ENCODE measurements at regions not wholly inside any gene's neighbourhood (a gene's known extent, or its start where the extent isn't known, plus 50 kb on each side); places are given as distances from the start of the nearest gene placed in this dataset.

DNA sequence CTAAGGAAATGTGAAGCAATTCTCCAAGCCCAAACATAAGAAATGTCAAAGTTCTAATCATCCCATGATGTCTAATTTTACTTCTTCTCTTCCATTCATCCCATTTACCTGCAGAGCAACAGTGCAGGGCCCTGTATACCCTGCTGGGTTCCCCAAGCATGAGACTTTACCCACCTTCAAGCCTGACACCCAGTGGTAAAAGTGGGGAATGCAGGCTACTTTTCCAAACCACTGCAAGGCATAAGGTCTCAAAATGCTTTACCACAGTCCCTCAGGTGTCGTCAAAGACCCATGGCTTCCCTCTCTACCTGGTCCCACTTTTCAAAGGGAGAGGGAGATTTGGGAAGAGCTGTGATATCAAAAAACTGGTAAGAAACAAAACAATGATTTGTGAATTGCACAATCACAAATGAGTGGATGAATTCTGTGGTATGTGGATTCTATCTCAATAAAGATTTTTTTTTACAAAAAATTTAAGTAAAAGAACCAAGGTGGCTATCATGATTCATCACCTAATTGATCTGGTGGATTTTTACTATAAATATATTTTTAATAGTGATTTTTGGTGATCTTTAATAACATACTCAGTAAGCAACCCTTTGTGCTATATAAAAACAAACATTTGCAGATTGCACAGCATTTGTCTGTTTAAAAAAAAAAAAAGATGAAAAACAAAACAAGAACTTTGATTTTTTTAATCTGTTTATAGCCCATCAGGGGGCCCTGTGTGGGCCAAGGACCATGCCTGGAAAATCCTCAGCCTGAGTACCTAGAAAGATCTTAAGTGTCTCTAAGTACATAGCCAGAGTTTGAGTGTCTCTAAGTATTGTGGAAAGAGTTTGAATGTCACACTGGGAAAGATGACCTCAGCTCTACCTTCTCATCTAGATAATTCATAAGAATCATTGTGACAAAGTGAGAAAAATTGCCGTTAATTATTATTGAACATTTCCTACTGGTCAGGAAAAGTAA, 73.1 kb upstream of the GJB5 start:
- no peak overlapping the region for H3K4me3 ChIP-seq (replicated peaks in 1 of 3; ENCODE audit: low read depth in 2 of 3, low read length in 3 of 3)
- H3K27me3 ChIP-seq (ENCODE audit: control insufficient read depth in 2 of 2, insufficient read depth in 2 of 2, low read length in 2 of 2) = no peaks in the 10 kb centered on the region
- Mint-ChIP-seq H3K4me1 (no peaks in the 10 kb centered on the region), H3K27me3 (ENCODE audit: low read depth in 3 of 3) (peaks cover 0 to 11% (median 0%) of the 10 kb centered on the region in 3 donors), H3K4me3 (no peak overlapping the region), H3K9me3 (peaks cover 4 to 16% (median 10%) of the 10 kb centered on the region in 7 donors), H3K27ac (no peak overlapping the region), H3K36me3 (no peaks in the 10 kb centered on the region)
- H3K9ac ChIP-seq (ENCODE audit: insufficient read depth, low read length, poor library complexity, severe bottlenecking) = no peak overlapping the region
- no peak overlapping the region for H2AFZ ChIP-seq (ENCODE audit: insufficient read depth, low read depth, low read length, poor library complexity, severe bottlenecking)
- peak in 1 of 3 donors; percentile 6 for DNase-seq
- H4K20me1 ChIP-seq (ENCODE audit: insufficient read depth, low read length) = no peaks in the 10 kb centered on the region
- no peaks in the 10 kb centered on the region for H3K4me1 ChIP-seq (ENCODE audit: control insufficient read depth in 1 of 2, insufficient read depth in 2 of 2, low read length in 2 of 2)
- no peak overlapping the region for H3K27ac ChIP-seq (ENCODE audit: low read depth in 1 of 2, low read length in 2 of 2)
- TF ChIP-seq, protein P1, sequence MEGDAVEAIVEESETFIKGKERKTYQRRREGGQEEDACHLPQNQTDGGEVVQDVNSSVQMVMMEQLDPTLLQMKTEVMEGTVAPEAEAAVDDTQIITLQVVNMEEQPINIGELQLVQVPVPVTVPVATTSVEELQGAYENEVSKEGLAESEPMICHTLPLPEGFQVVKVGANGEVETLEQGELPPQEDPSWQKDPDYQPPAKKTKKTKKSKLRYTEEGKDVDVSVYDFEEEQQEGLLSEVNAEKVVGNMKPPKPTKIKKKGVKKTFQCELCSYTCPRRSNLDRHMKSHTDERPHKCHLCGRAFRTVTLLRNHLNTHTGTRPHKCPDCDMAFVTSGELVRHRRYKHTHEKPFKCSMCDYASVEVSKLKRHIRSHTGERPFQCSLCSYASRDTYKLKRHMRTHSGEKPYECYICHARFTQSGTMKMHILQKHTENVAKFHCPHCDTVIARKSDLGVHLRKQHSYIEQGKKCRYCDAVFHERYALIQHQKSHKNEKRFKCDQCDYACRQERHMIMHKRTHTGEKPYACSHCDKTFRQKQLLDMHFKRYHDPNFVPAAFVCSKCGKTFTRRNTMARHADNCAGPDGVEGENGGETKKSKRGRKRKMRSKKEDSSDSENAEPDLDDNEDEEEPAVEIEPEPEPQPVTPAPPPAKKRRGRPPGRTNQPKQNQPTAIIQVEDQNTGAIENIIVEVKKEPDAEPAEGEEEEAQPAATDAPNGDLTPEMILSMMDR (IDR thresholded peaks at IDR 0.05) = peak; percentile 79
- H3K79me2 ChIP-seq (ENCODE audit: insufficient read depth, low read length) = no peaks in the 10 kb centered on the region
- H3K4me2 ChIP-seq (replicated peaks; ENCODE audit: extremely low read depth, low read length, poor library complexity, severe bottlenecking) = no peak overlapping the region
- WGBS (ENCODE audit: insufficient coverage) = no CpG with 5 or more reads among the region's 2 CpGs
- no peaks in the 10 kb centered on the region for H3K36me3 ChIP-seq (replicated peaks in 1 of 2; ENCODE audit: control insufficient read depth in 1 of 2, insufficient read depth in 2 of 2, low read length in 2 of 2)
- H3K9me3 ChIP-seq (replicated peaks in 1 of 2; ENCODE audit: control insufficient read depth in 1 of 2, insufficient read depth in 1 of 2, low read length in 2 of 2) = peaks cover 3 to 11% of the 10 kb centered on the region in 2 donors
- intact Hi-C loops (cut with micrococcal nuclease) = no loop called here

DNA sequence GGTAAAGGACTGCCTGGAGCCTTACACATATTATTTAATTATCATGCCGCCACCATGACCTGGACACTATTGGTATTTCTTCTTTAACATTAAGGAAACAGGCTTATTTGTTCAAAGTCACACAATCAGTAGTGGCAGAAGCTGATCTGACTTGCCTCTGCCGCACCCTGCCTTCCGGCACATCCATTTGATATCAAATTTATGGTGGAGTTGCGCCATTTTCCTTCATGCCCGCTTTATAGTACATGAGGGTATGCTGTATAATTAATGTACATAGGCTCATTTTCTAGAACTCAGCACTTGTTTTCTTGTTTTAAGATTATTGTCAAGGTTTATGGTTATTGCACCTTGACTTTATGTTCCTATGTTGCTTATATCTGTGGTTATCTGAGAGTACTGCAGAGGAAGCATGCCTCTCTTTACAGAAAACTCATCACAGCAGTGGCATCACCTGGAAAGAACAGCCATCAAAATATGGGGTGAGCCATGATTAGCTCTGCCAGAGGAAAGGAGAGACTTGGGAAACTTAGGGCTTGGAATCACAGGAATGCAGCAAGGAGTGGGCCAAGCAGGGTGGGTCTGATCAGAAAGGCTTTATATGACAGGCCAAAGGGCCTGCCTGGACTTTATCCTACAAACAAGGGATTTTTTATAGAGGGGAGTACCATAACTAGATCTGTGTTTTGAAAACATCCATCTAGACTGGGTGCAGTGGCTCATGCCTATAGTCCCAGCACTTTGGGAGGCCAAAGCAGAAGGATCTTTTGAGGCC, 72.2 kb upstream of the GJB5 start:
- Histone ChIP-seq H2AFZ (ENCODE audit: insufficient read depth, low read depth, low read length, poor library complexity, severe bottlenecking) (no peak overlapping the region), H3K4me1 (ENCODE audit: control insufficient read depth in 1 of 2, insufficient read depth in 2 of 2, low read length in 2 of 2) (no peaks in the 10 kb centered on the region), H3K9ac (ENCODE audit: insufficient read depth, low read length, poor library complexity, severe bottlenecking) (no peak overlapping the region), H3K9me3 (replicated peaks in 1 of 2; ENCODE audit: control insufficient read depth in 1 of 2, insufficient read depth in 1 of 2, low read length in 2 of 2) (peaks cover 3 to 11% of the 10 kb centered on the region in 2 donors), H3K4me2 (replicated peaks; ENCODE audit: extremely low read depth, low read length, poor library complexity, severe bottlenecking) (no peak overlapping the region), H3K79me2 (ENCODE audit: insufficient read depth, low read length) (no peaks in the 10 kb centered on the region), H3K4me3 (replicated peaks in 1 of 3; ENCODE audit: low read depth in 2 of 3, low read length in 3 of 3) (no peak overlapping the region), H3K36me3 (replicated peaks in 1 of 2; ENCODE audit: control insufficient read depth in 1 of 2, insufficient read depth in 2 of 2, low read length in 2 of 2) (no peaks in the 10 kb centered on the region), H4K20me1 (ENCODE audit: insufficient read depth, low read length) (no peaks in the 10 kb centered on the region), H3K27me3 (ENCODE audit: control insufficient read depth in 2 of 2, insufficient read depth in 2 of 2, low read length in 2 of 2) (no peaks in the 10 kb centered on the region), H3K27ac (ENCODE audit: low read depth in 1 of 2, low read length in 2 of 2) (no peak overlapping the region)
- no peaks in the 10 kb centered on the region for H3K36me3 Mint-ChIP-seq
- no peak for DNase-seq
- H3K9me3 Mint-ChIP-seq = peaks cover 5 to 16% (median 11%) of the 10 kb centered on the region in 7 donors
- peaks cover 0 to 11% (median 0%) of the 10 kb centered on the region in 3 donors for H3K27me3 Mint-ChIP-seq (ENCODE audit: low read depth in 3 of 3)
- H3K4me1 Mint-ChIP-seq = no peaks in the 10 kb centered on the region
- TF ChIP-seq, protein P1 (IDR thresholded peaks at IDR 0.05) = no peak
- WGBS (ENCODE audit: insufficient coverage) = 100% methylated on average over 2 of the region's 5 CpGs
- no peak overlapping the region for H3K4me3 Mint-ChIP-seq
- intact Hi-C loops (cut with micrococcal nuclease) = no loop called here
- H3K27ac Mint-ChIP-seq = no peak overlapping the region
